MM.1S (cell line): ENCODE measurements at regions not wholly inside any gene's neighbourhood (a gene's known extent, or its start where the extent isn't known, plus 50 kb on each side); places are given as distances from the start of the nearest gene placed in this dataset.

Experiments used
- DNase-seq: peaks from one replicate; pipeline ENCODE4 v3.0.0-alpha.2; 2015
- H2AFZ ChIP-seq: fragments of 300-600 bp; sonication (generic); 2 replicates; pipeline ENCODE4 v1.6.0; 2016; ENCODE audit warnings: antibody characterized with exemption, low read length
- H3F3A ChIP-seq: fragments of 300-600 bp; sonication (generic); 2 replicates; pipeline ENCODE4 v1.6.1; 2016; ENCODE audit warnings: mild to moderate bottlenecking, antibody characterized with exemption, low read length, moderate library complexity, mixed read lengths; ENCODE audit not compliant: insufficient read depth
- H3K27ac ChIP-seq: fragments of 300-600 bp; sonication (generic); 2 replicates; pipeline ENCODE4 v1.5.1; 2016; ENCODE audit warnings: mild to moderate bottlenecking, low read length
- H3K27me3 ChIP-seq: fragments of 300-600 bp; sonication (generic); replicated peaks from 2 replicates; pipeline ENCODE4 v1.6.0; 2016; ENCODE audit warnings: low read length; ENCODE audit not compliant: insufficient read depth
- H3K36me3 ChIP-seq: fragments of 300-600 bp; sonication (generic); replicated peaks from 2 replicates; pipeline ENCODE4 v1.6.1; 2016; ENCODE audit warnings: mild to moderate bottlenecking, low read length, mixed read lengths; ENCODE audit not compliant: insufficient read depth
- H3K4me1 ChIP-seq: fragments of 300-600 bp; sonication (generic); 2 replicates; pipeline ENCODE4 v1.6.1; 2016; ENCODE audit warnings: low read length, mixed read lengths
- H3K4me2 ChIP-seq: fragments of 300-600 bp; sonication (generic); 2 replicates; pipeline ENCODE4 v1.6.0; 2016; ENCODE audit warnings: low read depth, low read length
- H3K4me3 ChIP-seq: fragments of 300-600 bp; sonication (generic); 2 replicates; pipeline ENCODE4 v1.5.1; 2016; ENCODE audit warnings: low read length, mixed read lengths
- H3K79me2 ChIP-seq: fragments of 300-600 bp; sonication (generic); 2 replicates; pipeline ENCODE4 v1.6.1; 2016; ENCODE audit warnings: mixed run types, low read length, mixed read lengths
- H3K9ac ChIP-seq: fragments of 300-600 bp; sonication (generic); 2 replicates; pipeline ENCODE4 v1.6.1; 2016; ENCODE audit warnings: low read length, mixed read lengths
- H3K9me2 ChIP-seq: fragments of 300-600 bp; sonication (generic); replicated peaks from 2 replicates; pipeline ENCODE4 v1.6.1; 2016; ENCODE audit warnings: mild to moderate bottlenecking, low read length, mixed read lengths; ENCODE audit not compliant: insufficient read depth
- H3K9me3 ChIP-seq: fragments of 300-600 bp; sonication (generic); replicated peaks from 2 replicates; pipeline ENCODE4 v1.6.1; 2016; ENCODE audit warnings: mild to moderate bottlenecking, low read length, mixed read lengths; ENCODE audit not compliant: insufficient read depth
- H4K20me1 ChIP-seq: fragments of 300-600 bp; sonication (generic); 2 replicates; pipeline ENCODE4 v1.6.1; 2016; ENCODE audit warnings: mild to moderate bottlenecking, low read length, moderate library complexity, mixed read lengths; ENCODE audit not compliant: insufficient read depth
- CTCF ChIP-seq: fragments of 300-600 bp; sonication (generic); IDR thresholded peaks from 2 replicates; pipeline ENCODE4 v1.5.1; 2016; ENCODE audit warnings: antibody characterized with exemption, low read length, mixed read lengths
- EZH2 ChIP-seq: fragments of 300-600 bp; sonication (generic); optimal IDR thresholded peaks from 2 replicates; pipeline ENCODE3; 2017; ENCODE audit warnings: low read depth, mild to moderate bottlenecking, antibody characterized with exemption, low read length, mixed read lengths
- EZH2phosphoT487 ChIP-seq: fragments of 300-600 bp; sonication (generic); IDR thresholded peaks from 2 replicates; pipeline ENCODE4 v1.6.1; 2018; ENCODE audit warnings: antibody characterized with exemption, low read length

GRCh38 chr15:94127006-94127405 lies 104.4 kb upstream of the MCTP2 start:
- Histone ChIP-seq H3K79me2 (no peaks in the 10 kb centered on the region), H3K4me3 (no peak overlapping the region), H3K9me2 (no peaks in the 10 kb centered on the region), H3F3A (peaks cover 10% of the 10 kb centered on the region), H3K4me1 (peaks cover 25% of the 10 kb centered on the region), H2AFZ (no peak overlapping the region), H3K9ac (no peak overlapping the region), H4K20me1 (no peaks in the 10 kb centered on the region), H3K27ac (no peak overlapping the region), H3K9me3 (no peaks in the 10 kb centered on the region), H3K27me3 (no peaks in the 10 kb centered on the region), H3K4me2 (no peak overlapping the region), H3K36me3 (no peaks in the 10 kb centered on the region)
- no peak for DNase-seq
- no peak for TF ChIP-seq EZH2phosphoT487
- no peak for TF ChIP-seq EZH2
- no peak for TF ChIP-seq CTCF

GRCh38 chr15:94125698-94126097 lies 105.7 kb upstream of the MCTP2 start:
- no peaks in the 10 kb centered on the region for H3K9me3 ChIP-seq
- H3K9ac ChIP-seq = no peak overlapping the region
- no peaks in the 10 kb centered on the region for H3K36me3 ChIP-seq
- H3K4me2 ChIP-seq = peak overlapping the region; percentile 67
- peak overlapping the region; percentile 61; the same call in 1 of the 2 replicates for H3K27ac ChIP-seq
- peak overlapping the region; percentile 22; the same call in 1 of the 2 replicates for H3K4me3 ChIP-seq
- DNase-seq = peak; percentile 79
- H3F3A ChIP-seq = peaks cover 10% of the 10 kb centered on the region
- no peaks in the 10 kb centered on the region for H3K27me3 ChIP-seq
- H4K20me1 ChIP-seq = no peaks in the 10 kb centered on the region
- no peaks in the 10 kb centered on the region for H3K79me2 ChIP-seq
- peaks cover 25% of the 10 kb centered on the region for H3K4me1 ChIP-seq
- peak overlapping the region; percentile 52 for H2AFZ ChIP-seq
- no peak for TF ChIP-seq EZH2
- no peak for TF ChIP-seq CTCF
- TF ChIP-seq EZH2phosphoT487 = no peak
- H3K9me2 ChIP-seq = no peaks in the 10 kb centered on the region

GRCh38 chr15:94125156-94125555 lies 106.2 kb upstream of the MCTP2 start:
- Histone ChIP-seq H3K27me3 (no peaks in the 10 kb centered on the region), H3K4me2 (peak overlapping the region; percentile 67), H3K27ac (peak overlapping the region; percentile 61; the same call in 1 of the 2 replicates), H4K20me1 (no peaks in the 10 kb centered on the region), H3K9me3 (no peaks in the 10 kb centered on the region), H3K36me3 (no peaks in the 10 kb centered on the region), H3K4me3 (peak overlapping the region; percentile 22; the same call in 1 of the 2 replicates), H2AFZ (peak overlapping the region; percentile 52), H3F3A (peaks cover 10% of the 10 kb centered on the region), H3K9ac (no peak overlapping the region), H3K79me2 (no peaks in the 10 kb centered on the region), H3K9me2 (no peaks in the 10 kb centered on the region), H3K4me1 (peaks cover 25% of the 10 kb centered on the region)
- TF ChIP-seq EZH2phosphoT487 = no peak
- no peak for TF ChIP-seq CTCF
- TF ChIP-seq EZH2 = no peak
- no peak for DNase-seq
